Liver (tissue), 7 donors: ENCODE measurements at regions not wholly inside any gene's neighbourhood (a gene's known extent, or its start where the extent isn't known, plus 50 kb on each side); places are given as distances from the start of the nearest gene placed in this dataset.

Experiments
- DNase-seq: peaks from one replicate; pipeline ENCODE4 v3.0.0-alpha.2; 2017; ENCODE audit warnings: low spot score
- H3K27ac ChIP-seq, 2 donors: one replicate each; pipeline ENCODE4 v1.7.0; 2013; ENCODE audit warnings: inconsistent platforms in 2 of 2, low read length in 2 of 2, control low read depth in 1 of 2, low read depth in 1 of 2, mild to moderate bottlenecking in 1 of 2
- H3K27me3 ChIP-seq, 4 donors: one replicate each; pipeline versions ENCODE4 v1.6.1 to v1.7.0; 2013; ENCODE audit warnings: low read length in 3 of 4, inconsistent platforms in 1 of 4, mild to moderate bottlenecking in 1 of 4, moderate library complexity in 1 of 4; ENCODE audit not compliant: control insufficient read depth in 4 of 4, insufficient read depth in 4 of 4
- H3K36me3 ChIP-seq, 4 donors: one replicate each; pipeline versions ENCODE4 v1.6.1 to v1.7.0; 2013; ENCODE audit warnings: low read length in 3 of 4, mild to moderate bottlenecking in 3 of 4, low read depth in 1 of 4, moderate library complexity in 1 of 4; ENCODE audit not compliant: control insufficient read depth in 4 of 4, insufficient read depth in 3 of 4
- H3K4me1 ChIP-seq, 4 donors: one replicate each; pipeline versions ENCODE4 v1.6.1 to v1.7.0; 2013; ENCODE audit warnings: low read length in 3 of 4, mild to moderate bottlenecking in 3 of 4, moderate library complexity in 1 of 4; ENCODE audit not compliant: control insufficient read depth in 4 of 4, insufficient read depth in 4 of 4
- H3K4me3 ChIP-seq, 3 donors: one replicate each; pipeline versions ENCODE4 v1.6.1 to v1.7.0; 2013; ENCODE audit warnings: low read length in 3 of 3, control low read depth in 1 of 3, low read depth in 1 of 3, mild to moderate bottlenecking in 1 of 3
- H3K9ac ChIP-seq, 2 donors: one replicate each; pipeline ENCODE4 v1.7.0; 2013; ENCODE audit warnings: low read length in 2 of 2, mild to moderate bottlenecking in 2 of 2, moderate library complexity in 2 of 2, control low read depth in 1 of 2, low read depth in 1 of 2
- H3K9me3 ChIP-seq, 4 donors: one replicate each; pipeline versions ENCODE4 v1.6.1 to v1.7.0; 2013; ENCODE audit warnings: low read length in 3 of 4; ENCODE audit not compliant: control insufficient read depth in 4 of 4
- ATF3 ChIP-seq: IDR thresholded peaks from 2 replicates; pipeline ENCODE4 v1.6.1; 2016; ENCODE audit warnings: antibody characterized with exemption
- EGR1 ChIP-seq, 2 donors: IDR thresholded peaks; 2 replicates each; pipeline ENCODE4 v1.6.1; 2016 to 2018; ENCODE audit warnings: antibody characterized with exemption in 2 of 2, low read depth in 2 of 2
- FOXA1 ChIP-seq: IDR thresholded peaks from 2 replicates; pipeline ENCODE4 v1.6.1; 2016; ENCODE audit warnings: antibody characterized with exemption
- FOXA2 ChIP-seq: IDR thresholded peaks from 2 replicates; pipeline ENCODE4 v1.6.1; 2016; ENCODE audit warnings: antibody characterized with exemption
- GABPA ChIP-seq, 2 donors: IDR thresholded peaks in 1 of 2; conservative IDR thresholded peaks in 1 of 2; 2 replicates each; pipeline ENCODE4 v1.6.1; 2016; ENCODE audit warnings: antibody characterized with exemption in 2 of 2, mild to moderate bottlenecking in 1 of 2, moderate library complexity in 1 of 2
- HNF4A ChIP-seq, 2 donors: conservative IDR thresholded peaks; 2 replicates each; pipeline ENCODE4 v1.6.1; 2016; ENCODE audit warnings: antibody characterized with exemption in 2 of 2, mild to moderate bottlenecking in 2 of 2
- HNF4G ChIP-seq: IDR thresholded peaks from 2 replicates; pipeline ENCODE4 v1.6.1; 2016; ENCODE audit warnings: antibody characterized with exemption
- JUND ChIP-seq, 2 donors: IDR thresholded peaks; 2 replicates each; pipeline ENCODE4 v1.6.1; 2016; ENCODE audit warnings: antibody characterized with exemption in 2 of 2
- MAX ChIP-seq: IDR thresholded peaks from 2 replicates; pipeline ENCODE4 v1.6.1; 2016; ENCODE audit warnings: antibody characterized with exemption
- NR2F2 ChIP-seq: IDR thresholded peaks from 2 replicates; pipeline ENCODE4 v1.6.1; 2016; ENCODE audit warnings: antibody characterized with exemption
- RAD21 ChIP-seq, 2 donors: IDR thresholded peaks; 2 replicates each; pipeline ENCODE4 v1.6.1; 2016; ENCODE audit warnings: antibody characterized with exemption in 2 of 2, mild to moderate bottlenecking in 2 of 2
- REST ChIP-seq: IDR thresholded peaks from 2 replicates; pipeline ENCODE4 v1.6.1; 2016; ENCODE audit warnings: antibody characterized with exemption, mild to moderate bottlenecking
- RXRA ChIP-seq, 2 donors: IDR thresholded peaks; 2 replicates each; pipeline ENCODE4 v1.6.1; 2017 to 2018; ENCODE audit warnings: antibody characterized with exemption in 2 of 2, mild to moderate bottlenecking in 1 of 2
- SP1 ChIP-seq: IDR thresholded peaks from 2 replicates; pipeline ENCODE4 v1.6.1; 2018; ENCODE audit warnings: antibody characterized with exemption, mild to moderate bottlenecking
- TAF1 ChIP-seq: conservative IDR thresholded peaks from 2 replicates; pipeline ENCODE4 v1.6.1; 2016; ENCODE audit warnings: antibody characterized with exemption, mild to moderate bottlenecking
- ZBTB33 ChIP-seq: IDR thresholded peaks from 2 replicates; pipeline ENCODE4 v1.6.1; 2016; ENCODE audit warnings: antibody characterized with exemption
- WGBS: extraction: QIAGEN DNeasy Blood & Tissue Kit; methylation state at CpG from one replicate; pipeline ENCODE4 v1.1.7; 2013; 5-methylcytosine and 5-hydroxymethylcytosine counted together
- donor health status: healthy.
- donor health status: healthy.
- donor health status: healthy.
- donor health status: healthy.

DNA sequence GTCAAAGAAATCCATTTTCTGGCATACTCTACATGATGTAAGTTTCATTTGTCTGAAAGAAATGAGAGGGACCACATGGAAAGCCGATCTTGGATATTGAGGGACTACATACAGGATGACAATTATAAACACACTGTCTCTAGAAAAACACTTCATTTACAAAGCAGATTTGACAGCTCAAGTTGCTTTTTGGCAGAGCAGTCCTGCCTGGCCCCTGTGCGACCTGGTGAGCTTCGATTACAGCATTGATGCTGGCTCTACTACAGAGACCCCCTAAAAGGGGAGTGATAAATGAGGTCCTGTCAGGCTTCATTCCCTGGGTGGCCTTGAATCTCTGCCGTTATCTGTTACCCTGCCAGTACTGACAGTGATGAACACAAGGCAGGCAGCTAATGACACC is 215.2 kb upstream of the NOCT start:
- H3K4me1 ChIP-seq, result no peaks in the 10 kb centered on the region
- WGBS, result 72% methylated on average over 4 of the region's 4 CpGs
- H3K9ac ChIP-seq, result no peak overlapping the region
- no peaks in the 10 kb centered on the region for H3K36me3 ChIP-seq
- TF ChIP-seq EGR1 (IDR thresholded peaks at IDR 0.05; ENCODE audit: low read depth in 2 of 2) (no peak), FOXA1 (no peak), MAX (no peak), ZBTB33 (no peak), HNF4G (no peak), FOXA2 (no peak), NR2F2 (no peak), ATF3 (no peak)
- H3K27ac ChIP-seq, result no peak overlapping the region
- no peak for DNase-seq
- H3K9me3 ChIP-seq, result no peaks in the 10 kb centered on the region
- no peaks in the 10 kb centered on the region for H3K27me3 ChIP-seq
- no peak overlapping the region for H3K4me3 ChIP-seq

- TF ChIP-seq REST, result no peak
- TF ChIP-seq TAF1, result no peak
- TF ChIP-seq ATF3, result no peak
- TF ChIP-seq HNF4A (conservative IDR thresholded peaks at IDR 0.05), result no peak
- no peak for TF ChIP-seq RXRA (IDR thresholded peaks at IDR 0.05)
- TF ChIP-seq RAD21 (IDR thresholded peaks at IDR 0.05), result no peak
- TF ChIP-seq SP1, result no peak
- no peak for TF ChIP-seq NR2F2
- TF ChIP-seq FOXA1, result no peak
- no peak for TF ChIP-seq ZBTB33
- no peak for TF ChIP-seq FOXA2
- TF ChIP-seq GABPA (IDR thresholded peaks at IDR 0.05 in 1 of 2, conservative IDR thresholded peaks at IDR 0.05 in 1 of 2), result no peak
- TF ChIP-seq JUND (IDR thresholded peaks at IDR 0.05), result no peak
- TF ChIP-seq MAX, result no peak
- H3K4me1 ChIP-seq, result no peaks in the 10 kb centered on the region
- H3K27ac ChIP-seq, result no peak overlapping the region
- no peaks in the 10 kb centered on the region for H3K9me3 ChIP-seq
- H3K4me3 ChIP-seq, result no peak overlapping the region
- H3K36me3 ChIP-seq, result no peaks in the 10 kb centered on the region
- 71% methylated on average over 4 of the region's 4 CpGs for WGBS
- no peaks in the 10 kb centered on the region for H3K27me3 ChIP-seq
- no peak overlapping the region for H3K9ac ChIP-seq
- no peak for DNase-seq
These were observed 217.2 kb upstream of the NOCT start for GRCh38 chr4:138798404-138798803.
